Nephron progenitor cell (in vitro differentiated cells): ENCODE measurements at regions not wholly inside any gene's neighbourhood (a gene's known extent, or its start where the extent isn't known, plus 50 kb on each side); places are given as distances from the start of the nearest gene placed in this dataset.

Source experiments
- DNase-seq: peaks from one replicate; pipeline ENCODE4 v3.0.0; 2021
- H3K27ac Mint-ChIP-seq: 2 replicates; pipeline ENCODE4 v1.8.0; 2021; ENCODE audit warnings: mild to moderate bottlenecking, moderate library complexity, mixed read lengths
- H3K27me3 Mint-ChIP-seq: 2 replicates; pipeline ENCODE4 v1.8.0; 2021; ENCODE audit warnings: mild to moderate bottlenecking, low read depth, mixed read lengths; ENCODE audit not compliant: poor library complexity
- H3K36me3 Mint-ChIP-seq: 2 replicates; pipeline ENCODE4 v1.8.0; 2021; ENCODE audit warnings: low read depth, mixed read lengths
- H3K4me1 Mint-ChIP-seq: 2 replicates; pipeline ENCODE4 v1.8.0; 2021; ENCODE audit warnings: mixed read lengths
- H3K4me3 Mint-ChIP-seq: 2 replicates; pipeline ENCODE4 v1.8.0; 2021; ENCODE audit warnings: mild to moderate bottlenecking, moderate library complexity, mixed read lengths
- H3K9me3 Mint-ChIP-seq: 2 replicates; pipeline ENCODE4 v1.8.0; 2021; ENCODE audit warnings: mild to moderate bottlenecking, moderate library complexity, mixed read lengths
- TF ChIP-seq, protein P1 (sequence below): fragments of 200-600 bp; sonication (generic); IDR thresholded peaks from 2 replicates; pipeline ENCODE4 v1.5.0; 2021; ENCODE audit warnings: antibody characterized with exemption

GRCh38 chr14:81584495-81584894, 50.8 kb upstream of the SEL1L start:
- Mint-ChIP-seq H3K27ac (no peak overlapping the region), H3K27me3 (no peaks in the 10 kb centered on the region), H3K4me3 (no peak overlapping the region), H3K36me3 (peaks cover 4% of the 10 kb centered on the region), H3K9me3 (peaks cover 32% of the 10 kb centered on the region), H3K4me1 (peaks cover 23% of the 10 kb centered on the region)
- DNase-seq = no peak
- TF ChIP-seq, protein P1, sequence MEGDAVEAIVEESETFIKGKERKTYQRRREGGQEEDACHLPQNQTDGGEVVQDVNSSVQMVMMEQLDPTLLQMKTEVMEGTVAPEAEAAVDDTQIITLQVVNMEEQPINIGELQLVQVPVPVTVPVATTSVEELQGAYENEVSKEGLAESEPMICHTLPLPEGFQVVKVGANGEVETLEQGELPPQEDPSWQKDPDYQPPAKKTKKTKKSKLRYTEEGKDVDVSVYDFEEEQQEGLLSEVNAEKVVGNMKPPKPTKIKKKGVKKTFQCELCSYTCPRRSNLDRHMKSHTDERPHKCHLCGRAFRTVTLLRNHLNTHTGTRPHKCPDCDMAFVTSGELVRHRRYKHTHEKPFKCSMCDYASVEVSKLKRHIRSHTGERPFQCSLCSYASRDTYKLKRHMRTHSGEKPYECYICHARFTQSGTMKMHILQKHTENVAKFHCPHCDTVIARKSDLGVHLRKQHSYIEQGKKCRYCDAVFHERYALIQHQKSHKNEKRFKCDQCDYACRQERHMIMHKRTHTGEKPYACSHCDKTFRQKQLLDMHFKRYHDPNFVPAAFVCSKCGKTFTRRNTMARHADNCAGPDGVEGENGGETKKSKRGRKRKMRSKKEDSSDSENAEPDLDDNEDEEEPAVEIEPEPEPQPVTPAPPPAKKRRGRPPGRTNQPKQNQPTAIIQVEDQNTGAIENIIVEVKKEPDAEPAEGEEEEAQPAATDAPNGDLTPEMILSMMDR = no peak

GRCh38 chr14:81589381-81590065, 55.9 kb upstream of the SEL1L start:
- H3K27me3 Mint-ChIP-seq = peaks cover 4% of the 10 kb centered on the region
- peaks cover 4% of the 10 kb centered on the region for H3K9me3 Mint-ChIP-seq
- no peak for DNase-seq
- no peak overlapping the region for H3K4me3 Mint-ChIP-seq
- H3K36me3 Mint-ChIP-seq = no peaks in the 10 kb centered on the region
- peaks cover 30% of the 10 kb centered on the region for H3K4me1 Mint-ChIP-seq
- H3K27ac Mint-ChIP-seq = peak overlapping the region; percentile 44
- TF ChIP-seq, protein P1 = no peak

GRCh38 chr14:81591266-81591665, 57.6 kb upstream of the SEL1L start:
- peaks cover 34% of the 10 kb centered on the region for H3K4me1 Mint-ChIP-seq
- no peak overlapping the region for H3K4me3 Mint-ChIP-seq
- TF ChIP-seq, protein P1 = no peak
- DNase-seq = no peak
- H3K36me3 Mint-ChIP-seq = no peaks in the 10 kb centered on the region
- no peaks in the 10 kb centered on the region for H3K9me3 Mint-ChIP-seq
- no peak overlapping the region for H3K27ac Mint-ChIP-seq
- H3K27me3 Mint-ChIP-seq = peaks cover 4% of the 10 kb centered on the region

DNA sequence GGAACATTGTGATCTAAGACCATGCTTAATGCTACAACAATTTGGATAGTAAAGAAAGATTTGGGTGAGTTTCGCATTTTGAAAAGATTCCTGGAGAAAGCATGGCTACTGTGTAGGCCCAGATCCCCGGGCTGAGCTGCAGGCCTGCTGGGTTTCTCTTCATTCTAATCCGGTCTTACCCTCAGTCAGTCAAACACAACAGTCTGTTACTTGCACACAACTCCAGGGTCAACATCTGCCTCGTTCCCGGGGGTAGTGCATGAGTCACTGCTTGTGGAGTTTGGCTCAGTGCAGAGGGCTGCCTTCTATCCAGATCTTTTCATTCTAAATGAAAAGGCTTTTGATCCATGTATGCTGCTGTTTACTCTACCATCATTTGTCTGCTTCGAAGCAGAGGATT, 60.4 kb upstream of the SEL1L start:
- Mint-ChIP-seq H3K4me1 (peaks cover 23% of the 10 kb centered on the region), H3K4me3 (no peak overlapping the region), H3K27ac (no peak overlapping the region), H3K9me3 (no peaks in the 10 kb centered on the region), H3K27me3 (peaks cover 4% of the 10 kb centered on the region), H3K36me3 (no peaks in the 10 kb centered on the region)
- DNase-seq = no peak
- TF ChIP-seq, protein P1 = no peak

DNA sequence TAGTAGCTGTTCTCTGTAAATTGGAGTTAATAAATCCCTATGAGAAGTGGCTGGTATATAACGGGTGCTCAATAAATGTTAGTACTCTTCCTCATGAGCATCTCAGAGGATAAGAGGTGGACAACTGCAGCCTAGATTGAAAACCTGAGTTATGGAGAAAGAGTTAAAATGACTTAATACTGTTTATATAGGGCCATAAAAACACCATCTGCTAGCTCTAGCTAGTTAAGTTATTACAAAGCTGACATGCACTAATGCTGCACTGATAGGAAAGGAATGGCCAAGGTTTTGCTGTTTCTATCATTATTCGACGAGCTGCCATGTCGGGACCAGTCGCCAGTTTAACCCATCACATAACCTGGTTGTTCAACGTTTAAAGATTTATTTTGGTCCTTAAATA, 72.0 kb upstream of the SEL1L start:
- no peaks in the 10 kb centered on the region for H3K9me3 Mint-ChIP-seq
- no peak for DNase-seq

More for the DNA sequence above, 72.0 kb upstream of the SEL1L start:
- H3K4me1 Mint-ChIP-seq = peaks cover 4% of the 10 kb centered on the region
- no peaks in the 10 kb centered on the region for H3K27me3 Mint-ChIP-seq
- TF ChIP-seq, protein P1 = no peak
- H3K4me3 Mint-ChIP-seq = no peak overlapping the region
- no peak overlapping the region for H3K27ac Mint-ChIP-seq
- H3K36me3 Mint-ChIP-seq = no peaks in the 10 kb centered on the region
